Body of pancreas (tissue), 4 donors: ENCODE measurements at regions not wholly inside any gene's neighbourhood (a gene's known extent, or its start where the extent isn't known, plus 50 kb on each side); places are given as distances from the start of the nearest gene placed in this dataset.

Experiments
- ATAC-seq: fragments of 150-250 bp; one replicate; pipeline ENCODE4 v1.9.1; 2016
- DNase-seq, 4 donors: peaks; one replicate each; pipeline ENCODE4 v3.0.0-alpha.2; 2019
- H3K27ac ChIP-seq, 4 donors: fragments of 200-600 bp; sonication (generic); 1 replicate in 3 of 4; 2 replicates in 1 of 4; pipeline versions ENCODE4 v1.5.1 to v1.6.1; 2016 to 2019; ENCODE audit warnings: mild to moderate bottlenecking in 1 of 4, mixed read lengths in 1 of 4, moderate library complexity in 1 of 4
- H3K27me3 ChIP-seq, 2 donors: fragments of 200-600 bp; sonication (generic); one replicate each; pipeline ENCODE4 v1.6.0; 2016; ENCODE audit warnings: mild to moderate bottlenecking in 1 of 2
- H3K36me3 ChIP-seq, 2 donors: fragments of 200-600 bp; sonication (generic); replicated peaks in 1 of 2; 2 replicates each; pipeline ENCODE4 v1.5.1; 2016; ENCODE audit warnings: low read depth in 2 of 2; ENCODE audit not compliant: insufficient read depth in 1 of 2
- H3K4me1 ChIP-seq: fragments of 200-600 bp; sonication (generic); one replicate; pipeline ENCODE4 v1.6.0; 2016
- H3K4me3 ChIP-seq, 2 donors: fragments of 200-600 bp; sonication (generic); 1 replicate in 1 of 2; 2 replicates in 1 of 2; pipeline ENCODE4 v1.5.1; 2016 to 2019
- H3K9me3 ChIP-seq, 3 donors: fragments of 200-600 bp; sonication (generic); 1 replicate in 2 of 3; 2 replicates in 1 of 3; pipeline ENCODE4 v1.5.1; 2016
- CTCF ChIP-seq, 7 experiments: fragments of 450-650 bp in 4 of 7; fragments of 200-600 bp in 3 of 7; sonication (generic) in 3 of 7; IDR thresholded peaks; one replicate each; pipeline ENCODE4 v1.5.1; 2016 to 2019; ENCODE audit warnings: antibody characterized with exemption in 7 of 7
- POLR2A ChIP-seq, 3 donors: fragments of 450-650 bp; IDR thresholded peaks; one replicate each; pipeline ENCODE4 v1.6.1; 2016; ENCODE audit warnings: antibody characterized with exemption in 3 of 3, mild to moderate bottlenecking in 2 of 3
- WGBS, 2 donors: methylation state at CpG; one replicate each; pipeline ENCODE4 v1.1.5; 2017; 5-methylcytosine and 5-hydroxymethylcytosine counted together
- intact Hi-C: fragments of 100-400 bp; cut with DNase I; formaldehyde crosslinking; loops from one replicate; pipeline ENCODE4 v1.15.1; 2023

GRCh38 chr1:234885601-234886000, 243.0 kb downstream of the TOMM20 start:
- ATAC-seq: no peak
- Histone ChIP-seq H3K27ac (no peak overlapping the region), H3K9me3 (no peaks in the 10 kb centered on the region), H3K27me3 (no peaks in the 10 kb centered on the region), H3K36me3 (no peaks in the 10 kb centered on the region), H3K4me1 (peaks cover 12% of the 10 kb centered on the region), H3K4me3 (no peak overlapping the region)
- 74 to 87% methylated on average over 4 to 8 of the region's 8 CpGs for WGBS, 2 donors
- no peak for TF ChIP-seq CTCF (IDR thresholded peaks at IDR 0.05)
- TF ChIP-seq POLR2A (IDR thresholded peaks at IDR 0.05): no peak
- no peak for DNase-seq
- intact Hi-C loops: no loop called here

- no peak for TF ChIP-seq POLR2A (IDR thresholded peaks at IDR 0.05)
- TF ChIP-seq CTCF (IDR thresholded peaks at IDR 0.05): no peak
- H3K36me3 ChIP-seq: no peaks in the 10 kb centered on the region
- H3K4me3 ChIP-seq: no peak overlapping the region
- ATAC-seq (no peak), DNase-seq (no peak)
- no peaks in the 10 kb centered on the region for H3K27me3 ChIP-seq
- H3K9me3 ChIP-seq: no peaks in the 10 kb centered on the region
- intact Hi-C loops: no loop called here
- H3K4me1 ChIP-seq: peaks cover 12% of the 10 kb centered on the region
- no peak overlapping the region for H3K27ac ChIP-seq
Observed at GRCh38 chr1:234884701-234885100, 243.9 kb downstream of the TOMM20 start.

GRCh38 chr1:234884006-234884405, 244.6 kb downstream of the TOMM20 start:
- Histone ChIP-seq H3K27me3 (no peaks in the 10 kb centered on the region), H3K36me3 (no peaks in the 10 kb centered on the region), H3K4me1 (peaks cover 12% of the 10 kb centered on the region), H3K27ac (no peak overlapping the region), H3K4me3 (no peak overlapping the region), H3K9me3 (no peaks in the 10 kb centered on the region)
- 92% methylated on average over 6 of the region's 6 CpGs for WGBS, 2 donors
- no peak for ATAC-seq
- TF ChIP-seq POLR2A (IDR thresholded peaks at IDR 0.05): no peak
- no peak for TF ChIP-seq CTCF (IDR thresholded peaks at IDR 0.05)
- no peak for DNase-seq
- intact Hi-C loops: no loop called here

GRCh38 chr1:234882898-234883297, 245.7 kb downstream of the TOMM20 start:
- no peak overlapping the region for H3K27ac ChIP-seq

More at GRCh38 chr1:234882898-234883297, 245.7 kb downstream of the TOMM20 start:
- intact Hi-C loops: no loop called here
- WGBS, 2 donors: 100% methylated on average over 3 to 6 of the region's 6 CpGs
- no peak for DNase-seq
- Histone ChIP-seq H3K4me3 (no peak overlapping the region), H3K9me3 (no peaks in the 10 kb centered on the region), H3K4me1 (peaks cover 12% of the 10 kb centered on the region), H3K27me3 (no peaks in the 10 kb centered on the region), H3K36me3 (no peaks in the 10 kb centered on the region)
- TF ChIP-seq POLR2A (IDR thresholded peaks at IDR 0.05) (no peak), CTCF (IDR thresholded peaks at IDR 0.05) (no peak)
- no peak for ATAC-seq
